Lower leg skin (tissue), 3 donors: ENCODE measurements at regions not wholly inside any gene's neighbourhood (a gene's known extent, or its start where the extent isn't known, plus 50 kb on each side); places are given as distances from the start of the nearest gene placed in this dataset.

Experiments used
- CTCF ChIP-seq, 3 donors: fragments of 450-650 bp; IDR thresholded peaks; one replicate each; pipeline ENCODE4 v1.5.1; 2016; ENCODE audit warnings: antibody characterized with exemption in 3 of 3, mild to moderate bottlenecking in 3 of 3, moderate library complexity in 2 of 3
- POLR2A ChIP-seq, 2 donors: fragments of 450-650 bp; IDR thresholded peaks; one replicate each; pipeline ENCODE4 v1.6.1; 2016 to 2017; ENCODE audit warnings: antibody characterized with exemption in 2 of 2, mild to moderate bottlenecking in 1 of 2, moderate library complexity in 1 of 2

- TF ChIP-seq CTCF (IDR thresholded peaks at IDR 0.05) (no peak), POLR2A (IDR thresholded peaks at IDR 0.05) (no peak)
These were observed 356.0 kb upstream of the CADM1 start for GRCh38 chr11:115860246-115860645.
